Neural cell (in vitro differentiated cells): ENCODE measurements at regions not wholly inside any gene's neighbourhood (a gene's known extent, or its start where the extent isn't known, plus 50 kb on each side); places are given as distances from the start of the nearest gene placed in this dataset.
"Not testable (repeated sequence)": the region's sequence is repeated elsewhere in the genome, so short reads cannot be mapped to it uniquely, and the experiment has no call there.

Experiments used
- H2AFZ ChIP-seq: fragments of 200-600, 300-800 bp; sonication (generic), shearing (Covaris generic); 2 replicates; pipeline ENCODE4 v1.6.0; 2014; ENCODE audit warnings: low read depth, mild to moderate bottlenecking, antibody characterized with exemption, low read length, moderate library complexity
- H3F3A ChIP-seq: fragments of 200-600 bp; shearing (Covaris generic); 2 replicates; pipeline ENCODE4 v1.6.1; 2016; ENCODE audit warnings: mild to moderate bottlenecking, moderate library complexity, mixed read lengths, antibody characterized with exemption, low read length; ENCODE audit not compliant: insufficient read depth, poor library complexity, severe bottlenecking
- H3K27ac ChIP-seq: fragments of 200-600, 300-800 bp; sonication (generic), shearing (Covaris generic); 2 replicates; pipeline ENCODE4 v1.5.1; 2014; ENCODE audit warnings: mild to moderate bottlenecking, low read length, moderate library complexity
- H3K27me3 ChIP-seq: fragments of 300-800, 200-600 bp; sonication (generic), shearing (Covaris generic); 2 replicates; pipeline ENCODE4 v1.6.0; 2014; ENCODE audit warnings: mild to moderate bottlenecking, low read depth, low read length, moderate library complexity; ENCODE audit not compliant: insufficient read depth
- H3K36me3 ChIP-seq: fragments of 300-800, 200-600 bp; sonication (generic), shearing (Covaris generic); 2 replicates; pipeline ENCODE4 v1.5.1; 2014; ENCODE audit warnings: mild to moderate bottlenecking, antibody characterized with exemption, low read length, moderate library complexity; ENCODE audit not compliant: insufficient read depth
- H3K4me2 ChIP-seq: fragments of 300-800, 200-600 bp; sonication (generic), shearing (Covaris generic); 2 replicates; pipeline ENCODE4 v1.6.0; 2014; ENCODE audit warnings: mild to moderate bottlenecking, low read length
- H3K4me3 ChIP-seq: fragments of 300-800, 200-600 bp; sonication (generic), shearing (Covaris generic); 2 replicates; pipeline ENCODE4 v1.5.1; 2014; ENCODE audit warnings: mild to moderate bottlenecking, low read length, moderate library complexity
- H3K79me2 ChIP-seq: fragments of 200-600 bp; shearing (Covaris generic); replicated peaks from 2 replicates; pipeline ENCODE4 v1.6.0; 2014; ENCODE audit warnings: mild to moderate bottlenecking, low read length, moderate library complexity; ENCODE audit not compliant: insufficient read depth
- H3K9ac ChIP-seq: fragments of 300-800, 200-600 bp; sonication (generic), shearing (Covaris generic); 2 replicates; pipeline ENCODE4 v1.6.1; 2016; ENCODE audit warnings: mild to moderate bottlenecking, low read length, mixed read lengths
- H3K9me2 ChIP-seq: fragments of 200-600 bp; shearing (Covaris generic); 2 replicates; pipeline ENCODE4 v1.6.1; 2016; ENCODE audit warnings: mild to moderate bottlenecking, low read length, mixed read lengths; ENCODE audit not compliant: insufficient read depth
- H3K9me3 ChIP-seq: fragments of 200-600, 300-800 bp; sonication (generic), shearing (Covaris generic); 2 replicates; pipeline ENCODE4 v1.6.1; 2016; ENCODE audit warnings: mild to moderate bottlenecking, mixed run types, low read length, moderate library complexity, mixed read lengths
- H4K20me1 ChIP-seq: fragments of 200-600 bp; shearing (Covaris generic); 2 replicates; pipeline ENCODE4 v1.6.1; 2016; ENCODE audit warnings: mild to moderate bottlenecking, mixed run types; ENCODE audit not compliant: insufficient read depth
- CTCF ChIP-seq: fragments of 450-650 bp; IDR thresholded peaks from 2 replicates; pipeline ENCODE4 v1.5.1; 2014; ENCODE audit warnings: antibody characterized with exemption, mild to moderate bottlenecking, moderate library complexity; ENCODE audit not compliant: poor library complexity, severe bottlenecking
- EP300 ChIP-seq: fragments of 450-650 bp; conservative IDR thresholded peaks from 2 replicates; pipeline ENCODE4 v1.6.1; 2014; ENCODE audit warnings: antibody characterized with exemption, mild to moderate bottlenecking, moderate library complexity; ENCODE audit not compliant: poor library complexity, severe bottlenecking
- EZH2 ChIP-seq: fragments of 200-600, 300-800 bp; shearing (Covaris generic), sonication (generic); IDR thresholded peaks from 2 replicates; pipeline ENCODE4 v1.6.1; 2014; ENCODE audit warnings: antibody characterized with exemption, low read length, borderline replicate concordance, mild to moderate bottlenecking; ENCODE audit not compliant: insufficient read depth, poor library complexity, severe bottlenecking
- MXI1 ChIP-seq: fragments of 450-650 bp; conservative IDR thresholded peaks from 2 replicates; pipeline ENCODE4 v1.6.1; 2014; ENCODE audit warnings: antibody characterized with exemption, mild to moderate bottlenecking; ENCODE audit not compliant: poor library complexity, severe bottlenecking
- POLR2AphosphoS5 ChIP-seq: IDR thresholded peaks from 2 replicates; pipeline ENCODE4 v1.6.1; 2012
- RAD21 ChIP-seq: fragments of 450-650 bp; conservative IDR thresholded peaks from 2 replicates; pipeline ENCODE4 v1.6.1; 2014; ENCODE audit warnings: antibody characterized with exemption, mild to moderate bottlenecking, moderate library complexity
- REST ChIP-seq: IDR thresholded peaks from 2 replicates; pipeline ENCODE4 v1.6.1; 2012; ENCODE audit warnings: borderline replicate concordance
- SMC3 ChIP-seq: fragments of 450-650 bp; conservative IDR thresholded peaks from 2 replicates; pipeline ENCODE4 v1.6.1; 2014; ENCODE audit warnings: antibody characterized with exemption, mild to moderate bottlenecking, moderate library complexity; ENCODE audit not compliant: poor library complexity
- TAF1 ChIP-seq: IDR thresholded peaks from 2 replicates; pipeline ENCODE4 v1.6.1; 2012; ENCODE audit warnings: low read depth

- no peaks in the 10 kb centered on the region for H3K9me3 ChIP-seq
- H3K36me3 ChIP-seq = no peaks in the 10 kb centered on the region
- no peak overlapping the region for H3K4me2 ChIP-seq
- H3K27me3 ChIP-seq = no peaks in the 10 kb centered on the region
- peak overlapping the region; percentile 5 for H3K9ac ChIP-seq
- H3F3A ChIP-seq = no peaks in the 10 kb centered on the region
- H2AFZ ChIP-seq = no peak overlapping the region
- no peak overlapping the region for H3K4me3 ChIP-seq
- no peaks in the 10 kb centered on the region for H4K20me1 ChIP-seq
- H3K9me2 ChIP-seq = no peaks in the 10 kb centered on the region
- TF ChIP-seq TAF1 (no peak), EZH2 (no peak), POLR2AphosphoS5 (peak; percentile 27), MXI1 (no peak), EP300 (peak; percentile 46), RAD21 (no peak)
- peak overlapping the region; percentile 10 for H3K27ac ChIP-seq
- no peaks in the 10 kb centered on the region for H3K79me2 ChIP-seq
These were observed 566.4 kb upstream of the C16orf82 start for GRCh38 chr16:26500326-26500725.

DNA sequence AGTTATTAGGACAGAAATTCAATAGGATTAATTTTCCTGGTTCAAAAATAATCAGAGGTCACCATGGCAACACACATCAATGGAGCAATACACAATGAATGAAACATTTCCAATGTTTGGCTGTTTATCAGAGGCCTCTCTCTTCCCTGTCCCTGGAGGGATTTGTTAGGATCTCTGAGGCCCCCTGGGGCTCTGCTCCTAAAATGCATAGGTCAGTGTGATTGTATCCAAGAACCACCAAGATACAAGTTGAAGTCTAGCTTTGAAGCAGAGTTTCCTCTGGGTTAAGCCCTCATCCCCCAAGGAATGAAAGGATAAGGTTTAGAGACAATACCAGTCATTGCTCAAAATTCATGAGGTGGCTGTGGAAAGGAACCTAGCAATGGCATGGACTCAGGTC, 561.2 kb upstream of the C16orf82 start:
- no peak overlapping the region for H3K9ac ChIP-seq
- H3K79me2 ChIP-seq = no peaks in the 10 kb centered on the region
- no peaks in the 10 kb centered on the region for H3K27me3 ChIP-seq
- no peak overlapping the region for H3K4me2 ChIP-seq
- no peaks in the 10 kb centered on the region for H3K36me3 ChIP-seq
- H3K4me3 ChIP-seq = no peak overlapping the region
- no peak overlapping the region for H3K27ac ChIP-seq
- no peak overlapping the region for H2AFZ ChIP-seq
- no peaks in the 10 kb centered on the region for H3F3A ChIP-seq
- no peaks in the 10 kb centered on the region for H3K9me3 ChIP-seq
- no peaks in the 10 kb centered on the region for H3K9me2 ChIP-seq
- TF ChIP-seq RAD21 = no peak
- no peak for TF ChIP-seq TAF1
- TF ChIP-seq POLR2AphosphoS5 = no peak
- TF ChIP-seq SMC3 = no peak
- TF ChIP-seq REST = no peak
- no peak for TF ChIP-seq EP300
- TF ChIP-seq CTCF = no peak
- TF ChIP-seq MXI1 = no peak
- TF ChIP-seq EZH2 = no peak
- H4K20me1 ChIP-seq = no peaks in the 10 kb centered on the region

DNA sequence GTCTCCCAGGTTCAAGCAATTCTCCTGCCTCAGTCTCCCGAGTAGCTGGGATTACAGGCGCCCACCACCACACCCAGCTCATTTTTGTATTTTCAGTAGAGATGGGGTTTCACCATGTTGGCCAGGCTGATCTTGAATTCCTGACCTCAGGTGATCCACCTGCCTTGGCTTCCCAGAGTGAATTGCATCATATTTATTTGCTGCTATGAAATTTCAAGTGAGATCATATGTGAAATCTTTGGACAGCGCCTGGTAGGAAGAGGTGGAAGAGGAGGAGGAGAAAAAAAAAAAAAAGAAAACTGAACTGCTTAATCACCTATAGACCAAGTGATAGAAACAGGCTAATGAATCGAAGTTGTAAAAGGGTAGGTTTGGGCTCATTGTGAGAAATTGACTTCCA, 557.8 kb upstream of the C16orf82 start:
- not testable (repeated sequence) for H3K27me3 ChIP-seq, H3K4me2 ChIP-seq, H2AFZ ChIP-seq, H3K36me3 ChIP-seq, H3K79me2 ChIP-seq, H3F3A ChIP-seq, H3K9ac ChIP-seq, H3K9me3 ChIP-seq, H3K4me3 ChIP-seq, H4K20me1 ChIP-seq, H3K9me2 ChIP-seq, H3K27ac ChIP-seq
